Mucosa of descending colon (tissue), 3 donors: ENCODE measurements at regions not wholly inside any gene's neighbourhood (a gene's known extent, or its start where the extent isn't known, plus 50 kb on each side); places are given as distances from the start of the nearest gene placed in this dataset.

Experiments used
- ATAC-seq: fragments of 200-7000 bp; cut with Tn5 transposase; one replicate; pipeline ENCODE4 v1.9.1; 2020; ENCODE audit warnings: mild to moderate bottlenecking, moderate library complexity
- DNase-seq, 3 donors: peaks; one replicate each; pipeline ENCODE4 v3.0.0-alpha.2; 2020
- H3K36me3 ChIP-seq: fragments of 200-600 bp; one replicate; pipeline ENCODE4 v1.8.0; 2021; ENCODE audit warnings: low read depth, mild to moderate bottlenecking
- H3K4me1 ChIP-seq: fragments of 200-600 bp; one replicate; pipeline ENCODE4 v1.8.0; 2021; ENCODE audit warnings: low read depth, mild to moderate bottlenecking
- H3K4me3 ChIP-seq: fragments of 200-600 bp; one replicate; pipeline ENCODE4 v1.8.0; 2021; ENCODE audit warnings: mild to moderate bottlenecking
- H3K9me3 ChIP-seq: fragments of 200-600 bp; one replicate; pipeline ENCODE4 v1.8.0; 2021; ENCODE audit warnings: mild to moderate bottlenecking
- intact Hi-C, 2 donors: fragments of 100-400 bp; cut with DNase I in 1 of 2; cut with micrococcal nuclease in 1 of 2; formaldehyde crosslinking; loops; one replicate each; pipeline versions ENCODE4 v1.11.0 to v1.11.1; 2022; cut with DNase I, micrococcal nuclease
- TF ChIP-seq, protein P1 (sequence below): fragments of 200-600 bp; IDR thresholded peaks from one replicate; pipeline ENCODE4 v1.8.0; 2022; ENCODE audit warnings: antibody characterized with exemption, mild to moderate bottlenecking
- donor health status: DM: no; HTN: no; CAD: no; lungs with moderate emphysema.
- donor health status: DM: no; HTN: no; CAD: no.
- donor health status: DM: no; HTN: yes; CAD: no.

DNA sequence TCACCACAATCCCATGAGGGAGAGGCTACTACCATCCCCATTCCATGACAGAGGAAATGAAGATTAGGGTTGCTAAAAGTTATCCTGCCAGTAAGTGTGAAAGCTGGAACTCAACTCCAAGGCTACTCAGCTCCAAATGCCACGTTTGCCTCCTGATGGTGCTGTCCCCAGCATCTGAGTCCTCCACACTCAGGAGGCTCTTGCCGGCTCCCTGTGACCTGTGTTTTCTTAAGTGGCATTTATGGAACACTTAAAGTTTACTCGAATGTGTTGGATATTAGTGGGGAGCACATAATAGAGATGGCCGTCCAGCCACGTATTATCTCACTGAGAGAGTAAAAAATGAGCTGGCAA lies 267.9 kb downstream of the CBLN1 start:
- no peaks in the 10 kb centered on the region for H3K4me1 ChIP-seq
- intact Hi-C loops: no loop called here
- DNase-seq: no peak
- no peaks in the 10 kb centered on the region for H3K36me3 ChIP-seq
- H3K4me3 ChIP-seq: no peak overlapping the region
- H3K9me3 ChIP-seq: no peaks in the 10 kb centered on the region
- TF ChIP-seq, protein P1, sequence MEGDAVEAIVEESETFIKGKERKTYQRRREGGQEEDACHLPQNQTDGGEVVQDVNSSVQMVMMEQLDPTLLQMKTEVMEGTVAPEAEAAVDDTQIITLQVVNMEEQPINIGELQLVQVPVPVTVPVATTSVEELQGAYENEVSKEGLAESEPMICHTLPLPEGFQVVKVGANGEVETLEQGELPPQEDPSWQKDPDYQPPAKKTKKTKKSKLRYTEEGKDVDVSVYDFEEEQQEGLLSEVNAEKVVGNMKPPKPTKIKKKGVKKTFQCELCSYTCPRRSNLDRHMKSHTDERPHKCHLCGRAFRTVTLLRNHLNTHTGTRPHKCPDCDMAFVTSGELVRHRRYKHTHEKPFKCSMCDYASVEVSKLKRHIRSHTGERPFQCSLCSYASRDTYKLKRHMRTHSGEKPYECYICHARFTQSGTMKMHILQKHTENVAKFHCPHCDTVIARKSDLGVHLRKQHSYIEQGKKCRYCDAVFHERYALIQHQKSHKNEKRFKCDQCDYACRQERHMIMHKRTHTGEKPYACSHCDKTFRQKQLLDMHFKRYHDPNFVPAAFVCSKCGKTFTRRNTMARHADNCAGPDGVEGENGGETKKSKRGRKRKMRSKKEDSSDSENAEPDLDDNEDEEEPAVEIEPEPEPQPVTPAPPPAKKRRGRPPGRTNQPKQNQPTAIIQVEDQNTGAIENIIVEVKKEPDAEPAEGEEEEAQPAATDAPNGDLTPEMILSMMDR: no peak
- ATAC-seq: no peak

DNA sequence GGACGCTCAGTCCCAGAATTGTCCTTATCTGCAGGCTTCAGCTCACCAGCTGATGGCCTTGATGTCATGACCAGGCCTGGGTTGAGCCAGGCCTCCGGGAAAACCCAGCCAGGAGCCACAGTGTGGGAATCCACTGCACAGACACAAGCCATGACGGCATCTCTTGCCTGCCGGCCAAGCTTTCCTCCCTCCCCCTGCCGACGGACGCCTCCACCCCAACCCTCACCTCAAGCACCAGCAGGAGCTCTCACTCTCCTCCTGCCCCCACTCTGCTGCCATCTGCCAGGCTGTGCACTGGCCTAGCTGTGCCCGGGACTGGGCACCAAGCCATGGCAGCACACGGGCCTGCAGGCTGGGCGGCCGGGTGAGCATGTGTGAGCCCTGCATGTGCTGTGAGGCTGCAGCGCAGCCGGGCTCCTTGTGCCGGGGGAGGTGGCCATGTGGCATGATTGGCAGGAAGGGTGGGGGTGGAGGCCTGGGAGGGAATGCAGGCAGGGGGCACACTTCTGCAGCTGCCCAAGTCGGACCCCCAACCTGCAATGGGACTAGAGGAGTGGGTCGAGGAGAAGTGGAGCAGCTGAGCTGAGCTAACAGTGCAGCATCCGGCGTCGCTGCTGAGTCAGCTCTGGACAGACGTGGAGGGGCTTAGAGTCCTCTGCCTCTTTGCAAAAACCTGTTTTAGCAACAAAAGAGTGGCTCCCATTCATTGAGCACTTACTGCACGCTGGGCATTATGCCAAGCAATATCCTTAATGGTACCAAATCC lies 268.5 kb downstream of the CBLN1 start:
- no peak for ATAC-seq
- TF ChIP-seq, protein P1: no peak
- Histone ChIP-seq H3K4me1 (no peaks in the 10 kb centered on the region), H3K9me3 (no peaks in the 10 kb centered on the region), H3K4me3 (no peak overlapping the region), H3K36me3 (no peaks in the 10 kb centered on the region)
- no peak for DNase-seq
- intact Hi-C loops: no loop called here

DNA sequence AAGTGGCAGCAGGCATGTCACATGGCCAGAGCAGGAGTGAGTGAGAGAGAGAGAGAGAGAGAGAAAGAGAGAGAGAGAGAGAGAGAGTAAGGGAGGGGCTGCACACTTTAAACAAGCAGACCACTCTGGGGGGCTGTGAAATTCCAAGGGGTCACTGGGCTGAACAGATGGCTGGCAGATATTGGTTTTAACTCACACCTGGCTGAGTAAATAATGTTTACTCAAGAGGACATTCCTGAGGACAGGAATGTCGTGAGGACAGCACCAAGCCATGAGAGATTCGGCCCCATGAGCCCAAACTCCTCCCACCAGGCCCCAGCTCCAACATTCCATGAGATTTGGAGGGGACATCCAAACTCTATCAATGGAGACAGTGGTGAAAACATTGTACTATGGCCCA lies 269.7 kb downstream of the CBLN1 start:
- H3K36me3 ChIP-seq: no peaks in the 10 kb centered on the region
- TF ChIP-seq, protein P1: no peak
- intact Hi-C loops: no loop called here
- no peak overlapping the region for H3K4me3 ChIP-seq
- no peaks in the 10 kb centered on the region for H3K9me3 ChIP-seq
- DNase-seq: no peak
- no peak for ATAC-seq
- no peaks in the 10 kb centered on the region for H3K4me1 ChIP-seq

DNA sequence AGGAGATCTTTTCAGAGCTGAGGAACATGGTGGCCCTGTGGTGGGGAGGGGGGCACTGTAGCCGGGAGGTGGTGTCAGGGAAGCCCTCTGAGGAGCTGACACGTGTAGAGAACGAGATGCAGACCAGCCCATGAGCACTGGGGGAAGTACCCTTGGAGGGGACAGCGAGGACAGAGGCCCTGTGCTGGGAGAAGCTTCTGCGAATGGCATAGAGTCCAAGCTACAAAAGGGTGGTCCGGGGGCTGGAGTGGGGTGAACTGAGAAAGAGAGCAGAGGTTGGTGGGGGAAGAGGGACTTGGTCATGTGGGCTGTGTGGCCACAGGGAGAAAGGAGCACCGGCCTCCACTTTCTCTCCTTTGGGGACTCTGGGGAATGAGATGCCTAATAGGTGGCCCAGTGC lies 270.8 kb downstream of the CBLN1 start:
- DNase-seq: no peak
- H3K9me3 ChIP-seq: no peaks in the 10 kb centered on the region
- H3K4me3 ChIP-seq: no peak overlapping the region
- no peaks in the 10 kb centered on the region for H3K36me3 ChIP-seq
- TF ChIP-seq, protein P1: no peak
- no peak for ATAC-seq
- intact Hi-C loops: no loop called here
- no peaks in the 10 kb centered on the region for H3K4me1 ChIP-seq

DNA sequence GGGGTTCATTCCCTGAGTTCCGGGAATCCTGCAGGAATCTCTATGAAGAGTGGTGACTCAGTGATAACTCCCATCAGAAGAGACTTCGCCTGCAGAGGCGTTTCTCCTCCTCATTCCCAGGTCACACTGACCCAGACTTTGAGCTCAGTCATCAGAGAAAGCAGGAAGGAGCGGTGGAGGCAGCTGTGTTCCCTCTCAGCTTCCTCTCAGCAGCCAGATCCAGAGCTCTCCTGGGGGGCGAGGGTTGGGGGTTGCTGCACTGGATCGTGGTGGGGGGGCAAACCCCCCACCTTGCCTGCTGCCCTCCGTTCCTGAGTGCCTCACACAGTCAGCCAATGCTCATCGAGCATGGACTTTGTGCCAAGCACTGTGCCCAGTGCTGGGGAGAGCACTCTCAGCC lies 271.2 kb downstream of the CBLN1 start:
- TF ChIP-seq, protein P1: no peak
- ATAC-seq (no peak), DNase-seq (no peak)
- no peaks in the 10 kb centered on the region for H3K36me3 ChIP-seq
- intact Hi-C loops: no loop called here
- no peak overlapping the region for H3K4me3 ChIP-seq
- H3K4me1 ChIP-seq: no peaks in the 10 kb centered on the region
- H3K9me3 ChIP-seq: no peaks in the 10 kb centered on the region

DNA sequence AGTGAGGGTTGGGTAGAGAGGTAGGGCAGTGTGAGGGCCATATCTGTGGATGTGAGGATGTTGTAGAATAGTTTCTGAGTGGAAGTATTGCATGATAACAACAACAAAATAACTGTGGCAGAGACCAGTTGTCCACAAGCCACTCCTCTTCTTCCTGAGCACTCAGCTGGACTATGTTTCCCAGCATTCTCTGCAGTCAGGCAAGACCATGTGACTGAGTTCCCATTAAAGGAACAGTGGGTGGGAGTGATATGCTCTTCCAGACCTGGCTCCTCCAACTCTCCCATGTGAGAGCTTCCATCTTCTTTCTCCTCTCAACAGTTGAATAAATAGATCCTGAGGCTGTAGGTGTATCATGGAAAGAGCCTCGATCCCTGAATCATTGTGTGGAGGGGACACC lies 272.4 kb downstream of the CBLN1 start:
- ATAC-seq: no peak
- intact Hi-C loops: no loop called here
- Histone ChIP-seq H3K9me3 (no peaks in the 10 kb centered on the region), H3K4me3 (no peak overlapping the region), H3K36me3 (no peaks in the 10 kb centered on the region), H3K4me1 (no peaks in the 10 kb centered on the region)
- DNase-seq: no peak
- TF ChIP-seq, protein P1: no peak
